Endothelial cell of umbilical vein (primary cell): ENCODE measurements at regions not wholly inside any gene's neighbourhood (a gene's known extent, or its start where the extent isn't known, plus 50 kb on each side); places are given as distances from the start of the nearest gene placed in this dataset.

ENCODE experiments used
- BruUV-seq: library from RNA; stranded (reverse); fragments of 400-500 nt; replicated peaks from 2 replicates; lab custom pipeline; 2021; lab: Mats Ljungman, UMichigan
- CTCF ChIA-PET: fragments of 300-600, 350-600 bp; sonication (Branson Sonifier 250); formaldehyde crosslinking; loops from one replicate; lab custom pipeline; 2021; ENCODE audit warnings: antibody characterized with exemption, inconsistent platforms; lab: Charles Lee
- POLR2A ChIA-PET: fragments of 300-600, 350-600 bp; sonication (Branson Sonifier 250); formaldehyde crosslinking; loops from one replicate; lab custom pipeline; 2021; ENCODE audit warnings: antibody characterized with exemption, inconsistent platforms; lab: Charles Lee
- DNase-seq: peaks from one replicate; pipeline ENCODE4 v3.0.0-alpha.2; 2011; ENCODE audit warnings: low read depth, low spot score
- FAIRE-seq: peaks from 2 replicates; lab custom pipeline; 2011; peaks lifted over from hg19 to GRCh38; lab: Jason Lieb, UNC
- H2AFZ ChIP-seq: 2 replicates; pipeline ENCODE4 v1.6.0; 2012; ENCODE audit warnings: low read depth, low read length, control low read depth, inconsistent platforms
- H3K27ac ChIP-seq: 2 replicates; pipeline ENCODE4 v1.5.1; 2011; ENCODE audit warnings: low read depth, mild to moderate bottlenecking, control low read depth, low read length, moderate library complexity; ENCODE audit not compliant: insufficient read depth
- H3K27me3 ChIP-seq, 2 experiments: 2 replicates each; pipeline versions ENCODE4 v1.6.0 to v1.6.1; 2011; ENCODE audit warnings: low read length in 2 of 2, mixed read lengths in 1 of 2; ENCODE audit not compliant: control insufficient read depth in 2 of 2, insufficient read depth in 2 of 2
- H3K36me3 ChIP-seq, 2 experiments: 2 replicates in 1 of 2; 3 replicates in 1 of 2; pipeline ENCODE4 v1.5.1; 2011; ENCODE audit warnings: low read length in 2 of 2, mild to moderate bottlenecking in 1 of 2, moderate library complexity in 1 of 2; ENCODE audit not compliant: control insufficient read depth in 2 of 2, insufficient read depth in 2 of 2; ENCODE audit errors: extremely low read depth in 1 of 2
- H3K4me1 ChIP-seq: 3 replicates; pipeline ENCODE4 v1.5.1; 2011; ENCODE audit warnings: mild to moderate bottlenecking, low read length; ENCODE audit not compliant: control insufficient read depth, insufficient read depth; ENCODE audit errors: extremely low read depth
- H3K4me2 ChIP-seq: 2 replicates; pipeline ENCODE4 v1.6.1; 2011; ENCODE audit warnings: low read length, control low read depth, mixed read lengths; ENCODE audit not compliant: insufficient read depth
- H3K4me3 ChIP-seq, 3 experiments: fragments of 200-600 bp in 1 of 3; sonication (generic), shearing (Covaris generic) in 1 of 3; replicated peaks in 1 of 3; 2 replicates each; pipeline ENCODE4 v1.5.1; 2011 to 2016; ENCODE audit warnings: control low read depth in 3 of 3, low read length in 3 of 3, mild to moderate bottlenecking in 2 of 3, inconsistent platforms in 1 of 3, low read depth in 1 of 3, moderate library complexity in 1 of 3; ENCODE audit not compliant: insufficient read depth in 1 of 3
- H3K79me2 ChIP-seq: 2 replicates; pipeline ENCODE4 v1.6.0; 2012; ENCODE audit warnings: low read length, inconsistent platforms; ENCODE audit not compliant: control insufficient read depth, insufficient read depth
- H3K9ac ChIP-seq: replicated peaks from 2 replicates; pipeline ENCODE3; 2011; ENCODE audit warnings: low read length, control low read depth; ENCODE audit not compliant: insufficient read depth; ENCODE audit errors: extremely low read depth
- H3K9me1 ChIP-seq: replicated peaks from 3 replicates; pipeline ENCODE4 v1.6.0; 2011; ENCODE audit warnings: mild to moderate bottlenecking, low read length; ENCODE audit not compliant: control insufficient read depth, insufficient read depth; ENCODE audit errors: extremely low read depth
- H3K9me3 ChIP-seq: replicated peaks from 2 replicates; pipeline ENCODE4 v1.5.1; 2012; ENCODE audit warnings: low read length, inconsistent platforms; ENCODE audit not compliant: control insufficient read depth, insufficient read depth
- H4K20me1 ChIP-seq: replicated peaks from 2 replicates; pipeline ENCODE3; 2011; ENCODE audit warnings: mild to moderate bottlenecking, low read length; ENCODE audit not compliant: control insufficient read depth, insufficient read depth; ENCODE audit errors: extremely low read depth
- EZH2 ChIP-seq: IDR thresholded peaks from 2 replicates; pipeline ENCODE4 v1.6.1; 2012; ENCODE audit warnings: borderline replicate concordance, low read depth, mild to moderate bottlenecking, moderate library complexity, low read length, inconsistent platforms; ENCODE audit not compliant: severe bottlenecking
- FOS ChIP-seq: IDR thresholded peaks from 2 replicates; pipeline ENCODE4 v1.6.1; 2011; ENCODE audit warnings: mild to moderate bottlenecking, low read length, moderate library complexity, borderline replicate concordance; ENCODE audit not compliant: insufficient read depth
- GATA2 ChIP-seq: IDR thresholded peaks from 2 replicates; pipeline ENCODE4 v1.7.0; 2011; ENCODE audit warnings: low read depth, mild to moderate bottlenecking, moderate library complexity, mixed read lengths, low read length; ENCODE audit not compliant: insufficient read length, insufficient read depth
- JUN ChIP-seq: IDR thresholded peaks from 2 replicates; pipeline ENCODE4 v1.6.1; 2011; ENCODE audit warnings: borderline replicate concordance, low read depth; ENCODE audit not compliant: insufficient read length, insufficient read depth
- MAX ChIP-seq: IDR thresholded peaks from 2 replicates; pipeline ENCODE4 v1.6.1; 2011; ENCODE audit not compliant: insufficient read depth, insufficient read length
- MYC ChIP-seq: IDR thresholded peaks from one replicate; pipeline ENCODE4 v1.6.1; 2011; ENCODE audit warnings: mild to moderate bottlenecking, low read depth, low read length
- POLR2A ChIP-seq: IDR thresholded peaks from 2 replicates; pipeline ENCODE4 v1.6.1; 2012; ENCODE audit warnings: low read depth, mild to moderate bottlenecking, control low read depth, low read length
- POLR2AphosphoS5 ChIP-seq: IDR thresholded peaks from 2 replicates; pipeline ENCODE4 v1.6.1; 2012; ENCODE audit warnings: low read depth, mild to moderate bottlenecking, control low read depth, low read length, moderate library complexity; ENCODE audit not compliant: insufficient read depth
- dilution Hi-C: fragments of 300-500 bp; cut with MboI; formaldehyde crosslinking; loops from one replicate; pipeline ENCODE4 v1.15.0; 2019; ENCODE audit warnings: low sequenced_read_pairs; ENCODE audit not compliant: extremely low pct_ligation_motif_present
- intact Hi-C: fragments of 100-400 bp; cut with micrococcal nuclease; formaldehyde crosslinking; loops from one replicate; pipeline ENCODE4 v1.10.0; 2022
- TF ChIP-seq, protein P1 (sequence below), 2 donors: IDR thresholded peaks; 1 replicate in 1 of 2; 2 replicates in 1 of 2; pipeline ENCODE4 v1.5.1; 2011; ENCODE audit warnings: low read length in 2 of 2, mild to moderate bottlenecking in 2 of 2, moderate library complexity in 2 of 2, control low read depth in 1 of 2, inconsistent platforms in 1 of 2, low read depth in 1 of 2; ENCODE audit not compliant: insufficient read depth in 1 of 2; ENCODE audit errors: extremely low read depth in 1 of 2

DNA sequence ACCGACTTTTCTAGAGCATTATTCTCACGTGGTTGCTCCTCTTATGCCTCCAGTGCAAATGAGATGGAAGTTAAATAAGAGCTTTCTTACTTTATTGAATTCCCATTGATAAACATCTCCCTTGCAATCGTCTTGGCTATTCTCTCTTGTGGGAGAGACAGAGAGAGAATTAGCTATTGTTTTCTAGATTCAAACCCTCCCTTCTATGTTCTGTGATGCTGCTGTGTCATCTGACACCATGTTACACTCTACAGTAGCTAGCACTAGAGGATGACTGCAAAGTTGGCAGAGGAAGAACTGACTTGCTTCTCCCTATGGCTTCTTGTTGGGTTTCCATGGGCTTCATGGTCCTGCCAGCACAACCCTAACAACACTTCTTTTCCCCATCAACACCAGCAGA is 134.6 kb upstream of the RANBP3L start:
- TF ChIP-seq GATA2 (no peak), FOS (no peak), JUN (no peak), POLR2A (no peak), EZH2 (no peak), POLR2AphosphoS5 (no peak), MAX (no peak), MYC (no peak)
- TF ChIP-seq, protein P1, sequence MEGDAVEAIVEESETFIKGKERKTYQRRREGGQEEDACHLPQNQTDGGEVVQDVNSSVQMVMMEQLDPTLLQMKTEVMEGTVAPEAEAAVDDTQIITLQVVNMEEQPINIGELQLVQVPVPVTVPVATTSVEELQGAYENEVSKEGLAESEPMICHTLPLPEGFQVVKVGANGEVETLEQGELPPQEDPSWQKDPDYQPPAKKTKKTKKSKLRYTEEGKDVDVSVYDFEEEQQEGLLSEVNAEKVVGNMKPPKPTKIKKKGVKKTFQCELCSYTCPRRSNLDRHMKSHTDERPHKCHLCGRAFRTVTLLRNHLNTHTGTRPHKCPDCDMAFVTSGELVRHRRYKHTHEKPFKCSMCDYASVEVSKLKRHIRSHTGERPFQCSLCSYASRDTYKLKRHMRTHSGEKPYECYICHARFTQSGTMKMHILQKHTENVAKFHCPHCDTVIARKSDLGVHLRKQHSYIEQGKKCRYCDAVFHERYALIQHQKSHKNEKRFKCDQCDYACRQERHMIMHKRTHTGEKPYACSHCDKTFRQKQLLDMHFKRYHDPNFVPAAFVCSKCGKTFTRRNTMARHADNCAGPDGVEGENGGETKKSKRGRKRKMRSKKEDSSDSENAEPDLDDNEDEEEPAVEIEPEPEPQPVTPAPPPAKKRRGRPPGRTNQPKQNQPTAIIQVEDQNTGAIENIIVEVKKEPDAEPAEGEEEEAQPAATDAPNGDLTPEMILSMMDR (IDR thresholded peaks at IDR 0.05; ENCODE audit: extremely low read depth in 1 of 2, insufficient read depth in 1 of 2, low read depth in 1 of 2, low read length in 2 of 2), result no peak
- intact Hi-C loops, result no loop called here
- Histone ChIP-seq H3K4me2 (no peak overlapping the region), H3K4me3 (no peak overlapping the region), H3K27me3 (no peaks in the 10 kb centered on the region), H3K79me2 (no peaks in the 10 kb centered on the region), H3K9ac (no peak overlapping the region), H3K9me3 (no peaks in the 10 kb centered on the region), H2AFZ (no peak overlapping the region), H3K9me1 (no peaks in the 10 kb centered on the region), H3K36me3 (no peaks in the 10 kb centered on the region), H3K4me1 (no peaks in the 10 kb centered on the region), H3K27ac (no peak overlapping the region), H4K20me1 (no peaks in the 10 kb centered on the region)
- FAIRE-seq (no peak), DNase-seq (no peak)
- POLR2A ChIA-PET, result no interaction called here
- dilution Hi-C loops, result no loop called here
- CTCF ChIA-PET, result no interaction called here
- no TSS peak for BruUV-seq
